GM12864 (cell line): ENCODE measurements at regions not wholly inside any gene's neighbourhood (a gene's known extent, or its start where the extent isn't known, plus 50 kb on each side); places are given as distances from the start of the nearest gene placed in this dataset.

Experiments used
- DNase-seq: peaks from one replicate; pipeline ENCODE4 v3.0.0-alpha.2; 2011; ENCODE audit warnings: low read depth
- H3K4me3 ChIP-seq: 2 replicates; pipeline ENCODE4 v1.5.1; 2011; ENCODE audit warnings: mild to moderate bottlenecking, low read depth, low read length, control low read depth
- TF ChIP-seq, protein P1 (sequence below): IDR thresholded peaks from 2 replicates; pipeline ENCODE4 v1.5.1; 2011; ENCODE audit warnings: low read depth, mild to moderate bottlenecking, moderate library complexity, low read length, control low read depth, inconsistent platforms; ENCODE audit errors: missing control alignments

GRCh38 chr7:18144166-18144565 lies 116.5 kb upstream of the PRPS1L1 start:
- TF ChIP-seq, protein P1, sequence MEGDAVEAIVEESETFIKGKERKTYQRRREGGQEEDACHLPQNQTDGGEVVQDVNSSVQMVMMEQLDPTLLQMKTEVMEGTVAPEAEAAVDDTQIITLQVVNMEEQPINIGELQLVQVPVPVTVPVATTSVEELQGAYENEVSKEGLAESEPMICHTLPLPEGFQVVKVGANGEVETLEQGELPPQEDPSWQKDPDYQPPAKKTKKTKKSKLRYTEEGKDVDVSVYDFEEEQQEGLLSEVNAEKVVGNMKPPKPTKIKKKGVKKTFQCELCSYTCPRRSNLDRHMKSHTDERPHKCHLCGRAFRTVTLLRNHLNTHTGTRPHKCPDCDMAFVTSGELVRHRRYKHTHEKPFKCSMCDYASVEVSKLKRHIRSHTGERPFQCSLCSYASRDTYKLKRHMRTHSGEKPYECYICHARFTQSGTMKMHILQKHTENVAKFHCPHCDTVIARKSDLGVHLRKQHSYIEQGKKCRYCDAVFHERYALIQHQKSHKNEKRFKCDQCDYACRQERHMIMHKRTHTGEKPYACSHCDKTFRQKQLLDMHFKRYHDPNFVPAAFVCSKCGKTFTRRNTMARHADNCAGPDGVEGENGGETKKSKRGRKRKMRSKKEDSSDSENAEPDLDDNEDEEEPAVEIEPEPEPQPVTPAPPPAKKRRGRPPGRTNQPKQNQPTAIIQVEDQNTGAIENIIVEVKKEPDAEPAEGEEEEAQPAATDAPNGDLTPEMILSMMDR, result no peak
- no peak for DNase-seq
- H3K4me3 ChIP-seq, result no peak overlapping the region

GRCh38 chr7:18145160-18145559 lies 117.5 kb upstream of the PRPS1L1 start:
- H3K4me3 ChIP-seq, result no peak overlapping the region
- TF ChIP-seq, protein P1, result no peak
- DNase-seq, result no peak

DNA sequence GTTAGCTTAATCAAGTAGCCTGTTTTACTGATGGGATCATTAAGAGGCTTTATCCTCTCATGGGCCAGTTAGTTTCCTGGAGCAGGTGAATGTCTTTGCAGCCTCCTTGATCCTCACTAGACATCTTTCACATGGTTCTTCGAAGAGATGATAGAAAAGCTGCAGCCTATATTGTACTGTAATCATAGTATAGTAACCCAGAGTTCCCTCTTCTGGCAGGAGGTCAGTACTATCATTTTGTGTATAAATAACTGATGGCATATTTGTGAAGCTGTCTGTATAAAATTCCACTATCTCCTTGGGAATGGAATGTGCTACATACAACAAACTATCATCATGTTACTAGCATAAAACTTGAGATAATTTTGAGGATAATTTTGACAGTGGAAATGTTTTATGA lies 123.8 kb upstream of the PRPS1L1 start:
- DNase-seq, result no peak
- TF ChIP-seq, protein P1, result no peak

GRCh38 chr7:18153183-18153748 lies 125.6 kb upstream of the PRPS1L1 start:
- H3K4me3 ChIP-seq, result no peak overlapping the region
- no peak for DNase-seq
- TF ChIP-seq, protein P1, result no peak

More for the DNA sequence above, 123.8 kb upstream of the PRPS1L1 start:
- H3K4me3 ChIP-seq, result no peak overlapping the region

DNA sequence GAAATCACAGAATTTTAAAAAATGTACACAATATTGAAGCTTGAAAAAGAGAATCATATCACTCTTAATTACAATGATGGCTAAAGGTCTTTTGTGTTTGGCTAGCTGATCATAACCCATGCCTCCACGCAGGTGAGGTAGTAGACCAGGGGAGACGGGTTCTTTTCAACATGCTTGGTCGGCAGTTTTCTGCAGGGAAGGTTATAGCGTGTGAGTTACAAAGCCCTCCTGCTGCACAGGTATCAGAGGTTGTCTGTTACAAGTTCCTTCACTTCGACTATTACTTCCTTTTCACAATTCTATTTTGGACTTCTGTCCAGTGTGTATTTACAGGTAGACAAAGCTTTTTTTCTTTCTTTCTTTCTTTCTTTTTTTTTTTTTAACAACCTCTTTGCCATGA lies 127.1 kb upstream of the PRPS1L1 start:
- no peak overlapping the region for H3K4me3 ChIP-seq
- TF ChIP-seq, protein P1, result no peak
- no peak for DNase-seq

- H3K4me3 ChIP-seq, result no peak overlapping the region
- TF ChIP-seq, protein P1, result no peak
- DNase-seq, result no peak
Observed at GRCh38 chr7:18157233-18157632, 129.6 kb upstream of the PRPS1L1 start.

GRCh38 chr7:18162657-18163056 lies 135.0 kb upstream of the PRPS1L1 start:
- TF ChIP-seq, protein P1, result no peak
- no peak for DNase-seq
- no peak overlapping the region for H3K4me3 ChIP-seq
